WTC11 (cell line): ENCODE measurements at regions not wholly inside any gene's neighbourhood (a gene's known extent, or its start where the extent isn't known, plus 50 kb on each side); places are given as distances from the start of the nearest gene placed in this dataset.

ENCODE experiments used
- ATAC-seq: fragments of 200-7000 bp; cut with Tn5 transposase; 2 replicates; pipeline ENCODE4 v1.10.0; 2021; ENCODE audit warnings: mild to moderate bottlenecking, moderate library complexity
- CTCF ChIA-PET: fragments of 300-600 bp; sonication (Branson Sonifier 250); formaldehyde crosslinking; loops from one replicate; lab custom pipeline; 2021; ENCODE audit warnings: antibody characterized with exemption; lab: Charles Lee
- POLR2A ChIA-PET: fragments of 350-600 bp; sonication (Branson Sonifier 250); formaldehyde crosslinking; loops from one replicate; lab custom pipeline; 2021; ENCODE audit warnings: antibody characterized with exemption; lab: Charles Lee
- DNase-seq: peaks from one replicate; pipeline ENCODE4 v3.0.0; 2021; ENCODE audit warnings: low spot score
- H3K27ac Mint-ChIP-seq: 2 replicates; pipeline ENCODE4 v1.8.0; 2021; ENCODE audit warnings: mixed read lengths
- H3K27me3 Mint-ChIP-seq: 2 replicates; pipeline ENCODE4 v1.8.0; 2021; ENCODE audit warnings: low read depth, mild to moderate bottlenecking, moderate library complexity, mixed read lengths
- H3K36me3 Mint-ChIP-seq: 2 replicates; pipeline ENCODE4 v1.8.0; 2021; ENCODE audit warnings: mixed read lengths
- H3K4me1 Mint-ChIP-seq: 2 replicates; pipeline ENCODE4 v1.8.0; 2022; ENCODE audit warnings: mixed read lengths
- H3K4me3 Mint-ChIP-seq: 2 replicates; pipeline ENCODE4 v1.8.0; 2021; ENCODE audit warnings: mild to moderate bottlenecking, moderate library complexity, mixed read lengths
- H3K9me3 Mint-ChIP-seq: 2 replicates; pipeline ENCODE4 v1.8.0; 2021; ENCODE audit warnings: mixed read lengths
- ATF2 ChIP-seq: sonication (generic); formaldehyde crosslinking; IDR thresholded peaks from 2 replicates; pipeline ENCODE4 v1.8.1; 2022; ENCODE audit warnings: low read depth, missing genetic modification reagents, borderline replicate concordance
- CBFB ChIP-seq: sonication (generic); formaldehyde crosslinking; IDR thresholded peaks from 2 replicates; pipeline ENCODE4 v1.8.1; 2022; ENCODE audit warnings: mild to moderate bottlenecking, low read depth, missing genetic modification reagents
- ELF4 ChIP-seq: sonication (generic); formaldehyde crosslinking; IDR thresholded peaks from 2 replicates; pipeline ENCODE4 v1.8.1; 2022; ENCODE audit warnings: low read depth, mild to moderate bottlenecking, moderate library complexity, missing genetic modification reagents
- EMX1 ChIP-seq: fragments of 250-450 bp; sonication (Bioruptor Pico); IDR thresholded peaks from 2 replicates; pipeline ENCODE4 v1.8.0; 2021; ENCODE audit warnings: mild to moderate bottlenecking
- ERG ChIP-seq: fragments of 250-450 bp; sonication (Bioruptor Pico); IDR thresholded peaks from 2 replicates; pipeline ENCODE4 v1.8.0; 2021; ENCODE audit warnings: mild to moderate bottlenecking
- FOXP1 ChIP-seq: sonication (generic); formaldehyde crosslinking; IDR thresholded peaks from 2 replicates; pipeline ENCODE4 v1.8.0; 2022; ENCODE audit warnings: missing genetic modification reagents, mild to moderate bottlenecking, moderate library complexity, borderline replicate concordance
- GRHL2 ChIP-seq: fragments of 250-450 bp; sonication (Bioruptor Pico); IDR thresholded peaks from 2 replicates; pipeline ENCODE4 v1.8.0; 2022; ENCODE audit warnings: mild to moderate bottlenecking, moderate library complexity; ENCODE audit not compliant: insufficient replicate concordance, severe bottlenecking
- HMGXB4 ChIP-seq: sonication (generic); formaldehyde crosslinking; IDR thresholded peaks from 2 replicates; pipeline ENCODE4 v1.8.1; 2023; ENCODE audit warnings: mild to moderate bottlenecking, moderate library complexity, missing genetic modification reagents
- JAZF1 ChIP-seq: fragments of 250-450 bp; sonication (Bioruptor Pico); IDR thresholded peaks from 2 replicates; pipeline ENCODE4 v1.9.0; 2021; ENCODE audit warnings: moderate library complexity, mild to moderate bottlenecking, inconsistent platforms
- MXD4 ChIP-seq: fragments of 250-450 bp; sonication (Bioruptor Pico); IDR thresholded peaks from 2 replicates; pipeline ENCODE4 v1.8.0; 2021; ENCODE audit warnings: mild to moderate bottlenecking, moderate library complexity, borderline replicate concordance
- MYBL2 ChIP-seq: sonication (generic); formaldehyde crosslinking; IDR thresholded peaks from 2 replicates; pipeline ENCODE4 v1.8.1; 2023; ENCODE audit warnings: mild to moderate bottlenecking, moderate library complexity, missing genetic modification reagents
- NFE2L1 ChIP-seq: sonication (generic); formaldehyde crosslinking; IDR thresholded peaks from 2 replicates; pipeline ENCODE4 v1.8.1; 2023; ENCODE audit warnings: missing genetic modification reagents
- NR3C1 ChIP-seq: sonication (generic); formaldehyde crosslinking; conservative IDR thresholded peaks from 2 replicates; pipeline ENCODE4 v1.8.1; 2023; ENCODE audit warnings: low read depth, mild to moderate bottlenecking, missing genetic modification reagents
- PRRX2 ChIP-seq: fragments of 250-450 bp; sonication (Bioruptor Pico); IDR thresholded peaks from 2 replicates; pipeline ENCODE4 v1.8.0; 2021; ENCODE audit warnings: mild to moderate bottlenecking
- SP1 ChIP-seq: sonication (generic); formaldehyde crosslinking; conservative IDR thresholded peaks from 2 replicates; pipeline ENCODE4 v1.8.1; 2022; ENCODE audit warnings: missing genetic modification reagents
- TEAD1 ChIP-seq: sonication (generic); formaldehyde crosslinking; IDR thresholded peaks from 2 replicates; pipeline ENCODE4 v1.8.0; 2022; ENCODE audit warnings: mild to moderate bottlenecking, missing genetic modification reagents
- ZNF138 ChIP-seq: sonication (generic); formaldehyde crosslinking; conservative IDR thresholded peaks from 2 replicates; pipeline ENCODE4 v1.8.1; 2022; ENCODE audit warnings: mild to moderate bottlenecking, moderate library complexity, missing genetic modification reagents
- ZNF263 ChIP-seq: sonication (generic); formaldehyde crosslinking; IDR thresholded peaks from 2 replicates; pipeline ENCODE4 v1.8.1; 2022; ENCODE audit warnings: low read depth, mild to moderate bottlenecking, moderate library complexity, missing genetic modification reagents
- ZNF396 ChIP-seq: fragments of 250-450 bp; sonication (Bioruptor Pico); IDR thresholded peaks from 2 replicates; pipeline ENCODE4 v1.8.0; 2021; ENCODE audit warnings: mild to moderate bottlenecking, moderate library complexity, borderline replicate concordance
- ZNF512 ChIP-seq: sonication (generic); formaldehyde crosslinking; IDR thresholded peaks from 2 replicates; pipeline ENCODE4 v1.8.1; 2022; ENCODE audit warnings: missing genetic modification reagents, borderline replicate concordance
- ZNF671 ChIP-seq: fragments of 250-450 bp; sonication (Bioruptor Pico); IDR thresholded peaks from 2 replicates; pipeline ENCODE4 v1.8.0; 2021; ENCODE audit warnings: mild to moderate bottlenecking
- TF ChIP-seq, protein P1 (sequence below): sonication (generic); formaldehyde crosslinking; IDR thresholded peaks from 2 replicates; pipeline ENCODE4 v1.8.1; 2023; ENCODE audit warnings: mild to moderate bottlenecking, missing genetic modification reagents, moderate library complexity
- TF ChIP-seq, protein P2 (sequence below): fragments of 250-450 bp; sonication (Bioruptor Pico); IDR thresholded peaks from 2 replicates; pipeline ENCODE4 v2.1.2; 2022; ENCODE audit warnings: mild to moderate bottlenecking, moderate library complexity

GRCh38 chrX:82224961-82225360 is 1023.1 kb downstream of the SH3BGRL start:
- H3K4me3 Mint-ChIP-seq, result no peak overlapping the region

GRCh38 chrX:82230013-82230412 is 1028.1 kb downstream of the SH3BGRL start:
- Mint-ChIP-seq H3K36me3 (peaks cover 14% of the 10 kb centered on the region), H3K27me3 (no peaks in the 10 kb centered on the region; the same call in 1 of the 2 replicates), H3K4me1 (no peaks in the 10 kb centered on the region), H3K27ac (no peak overlapping the region), H3K4me3 (no peak overlapping the region), H3K9me3 (peaks cover 33% of the 10 kb centered on the region)
- POLR2A ChIA-PET, result no interaction called here
- ATAC-seq, result peak; percentile 44; the same call in 1 of the 2 replicates
- CTCF ChIA-PET, result interaction anchor here (0.9 to 1.5 kb wide), 2 partner anchors 11 to 447 kb away, joined by 3 to 11 read pairs; no protein-coding TSS in a partner anchor
- no peak for DNase-seq
- TF ChIP-seq MXD4 (no peak), TEAD1 (no peak), ELF4 (CRISPR knock-in tag) (no peak), FOXP1 (CRISPR knock-in tag) (no peak), ATF2 (no peak), SP1 (CRISPR knock-in tag) (no peak), ZNF263 (no peak)
- TF ChIP-seq, protein P1, sequence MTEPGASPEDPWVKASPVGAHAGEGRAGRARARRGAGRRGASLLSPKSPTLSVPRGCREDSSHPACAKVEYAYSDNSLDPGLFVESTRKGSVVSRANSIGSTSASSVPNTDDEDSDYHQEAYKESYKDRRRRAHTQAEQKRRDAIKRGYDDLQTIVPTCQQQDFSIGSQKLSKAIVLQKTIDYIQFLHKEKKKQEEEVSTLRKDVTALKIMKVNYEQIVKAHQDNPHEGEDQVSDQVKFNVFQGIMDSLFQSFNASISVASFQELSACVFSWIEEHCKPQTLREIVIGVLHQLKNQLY (CRISPR knock-in tag), result no peak

More at GRCh38 chrX:82224961-82225360, 1023.1 kb downstream of the SH3BGRL start:
- H3K4me1 Mint-ChIP-seq, result no peaks in the 10 kb centered on the region
- CTCF ChIA-PET, result no interaction called here
- ATAC-seq (no peak), DNase-seq (no peak)
- peaks cover 3% of the 10 kb centered on the region; the same call in 1 of the 2 replicates for H3K9me3 Mint-ChIP-seq
- POLR2A ChIA-PET, result no interaction called here
- H3K27me3 Mint-ChIP-seq, result no peaks in the 10 kb centered on the region
- no peak overlapping the region for H3K27ac Mint-ChIP-seq
- TF ChIP-seq FOXP1 (CRISPR knock-in tag), result no peak
- TF ChIP-seq, protein P2, sequence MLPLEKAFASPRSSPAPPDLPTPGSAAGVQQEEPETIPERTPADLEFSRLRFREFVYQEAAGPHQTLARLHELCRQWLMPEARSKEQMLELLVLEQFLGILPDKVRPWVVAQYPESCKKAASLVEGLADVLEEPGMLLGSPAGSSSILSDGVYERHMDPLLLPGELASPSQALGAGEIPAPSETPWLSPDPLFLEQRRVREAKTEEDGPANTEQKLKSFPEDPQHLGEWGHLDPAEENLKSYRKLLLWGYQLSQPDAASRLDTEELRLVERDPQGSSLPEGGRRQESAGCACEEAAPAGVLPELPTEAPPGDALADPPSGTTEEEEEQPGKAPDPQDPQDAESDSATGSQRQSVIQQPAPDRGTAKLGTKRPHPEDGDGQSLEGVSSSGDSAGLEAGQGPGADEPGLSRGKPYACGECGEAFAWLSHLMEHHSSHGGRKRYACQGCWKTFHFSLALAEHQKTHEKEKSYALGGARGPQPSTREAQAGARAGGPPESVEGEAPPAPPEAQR, result no peak
- TF ChIP-seq HMGXB4 (CRISPR knock-in tag), result no peak
- no peak for TF ChIP-seq ZNF671 (CRISPR knock-in tag)
- TF ChIP-seq MYBL2, result no peak
- peaks cover 2% of the 10 kb centered on the region; the same call in 1 of the 2 replicates for H3K36me3 Mint-ChIP-seq

GRCh38 chrX:82232679-82233078 is 1030.8 kb downstream of the SH3BGRL start:
- Mint-ChIP-seq H3K36me3 (peaks cover 29% of the 10 kb centered on the region), H3K27me3 (no peaks in the 10 kb centered on the region; the same call in 1 of the 2 replicates), H3K4me3 (no peak overlapping the region), H3K9me3 (peaks cover 58% of the 10 kb centered on the region), H3K27ac (no peak overlapping the region), H3K4me1 (no peaks in the 10 kb centered on the region)
- ATAC-seq, result no peak
- ChIA-PET POLR2A (no interaction called here), CTCF (no interaction called here)
- DNase-seq, result no peak
- TF ChIP-seq PRRX2 (CRISPR knock-in tag) (no peak), EMX1 (no peak), NR3C1 (no peak), NFE2L1 (CRISPR knock-in tag) (no peak), ERG (CRISPR knock-in tag) (no peak), ZNF396 (no peak), GRHL2 (CRISPR knock-in tag) (no peak), JAZF1 (no peak), ZNF512 (CRISPR knock-in tag) (no peak), ZNF671 (CRISPR knock-in tag) (no peak), ZNF138 (CRISPR knock-in tag) (no peak), MXD4 (no peak), ATF2 (no peak), CBFB (CRISPR knock-in tag) (no peak)
